Body of pancreas (tissue), 4 donors: ENCODE measurements at regions not wholly inside any gene's neighbourhood (a gene's known extent, or its start where the extent isn't known, plus 50 kb on each side); places are given as distances from the start of the nearest gene placed in this dataset.

Experiments used
- ATAC-seq: fragments of 150-250 bp; one replicate; pipeline ENCODE4 v1.9.1; 2016
- DNase-seq, 4 donors: peaks; one replicate each; pipeline ENCODE4 v3.0.0-alpha.2; 2019
- H3K27ac ChIP-seq, 4 donors: fragments of 200-600 bp; sonication (generic); 1 replicate in 3 of 4; 2 replicates in 1 of 4; pipeline versions ENCODE4 v1.5.1 to v1.6.1; 2016 to 2019; ENCODE audit warnings: mild to moderate bottlenecking in 1 of 4, mixed read lengths in 1 of 4, moderate library complexity in 1 of 4
- H3K27me3 ChIP-seq, 2 donors: fragments of 200-600 bp; sonication (generic); one replicate each; pipeline ENCODE4 v1.6.0; 2016; ENCODE audit warnings: mild to moderate bottlenecking in 1 of 2
- H3K36me3 ChIP-seq, 2 donors: fragments of 200-600 bp; sonication (generic); replicated peaks in 1 of 2; 2 replicates each; pipeline ENCODE4 v1.5.1; 2016; ENCODE audit warnings: low read depth in 2 of 2; ENCODE audit not compliant: insufficient read depth in 1 of 2
- H3K4me1 ChIP-seq: fragments of 200-600 bp; sonication (generic); one replicate; pipeline ENCODE4 v1.6.0; 2016
- H3K4me3 ChIP-seq, 2 donors: fragments of 200-600 bp; sonication (generic); 1 replicate in 1 of 2; 2 replicates in 1 of 2; pipeline ENCODE4 v1.5.1; 2016 to 2019
- H3K9me3 ChIP-seq, 3 donors: fragments of 200-600 bp; sonication (generic); 1 replicate in 2 of 3; 2 replicates in 1 of 3; pipeline ENCODE4 v1.5.1; 2016
- POLR2A ChIP-seq, 3 donors: fragments of 450-650 bp; IDR thresholded peaks; one replicate each; pipeline ENCODE4 v1.6.1; 2016; ENCODE audit warnings: antibody characterized with exemption in 3 of 3, mild to moderate bottlenecking in 2 of 3
- WGBS, 2 donors: methylation state at CpG; one replicate each; pipeline ENCODE4 v1.1.5; 2017; 5-methylcytosine and 5-hydroxymethylcytosine counted together
- intact Hi-C: fragments of 100-400 bp; cut with DNase I; formaldehyde crosslinking; loops from one replicate; pipeline ENCODE4 v1.15.1; 2023
- TF ChIP-seq, protein P1 (sequence below), 7 experiments: fragments of 450-650 bp in 4 of 7; fragments of 200-600 bp in 3 of 7; sonication (generic) in 3 of 7; IDR thresholded peaks; one replicate each; pipeline ENCODE4 v1.5.1; 2016 to 2019; ENCODE audit warnings: antibody characterized with exemption in 7 of 7

DNA sequence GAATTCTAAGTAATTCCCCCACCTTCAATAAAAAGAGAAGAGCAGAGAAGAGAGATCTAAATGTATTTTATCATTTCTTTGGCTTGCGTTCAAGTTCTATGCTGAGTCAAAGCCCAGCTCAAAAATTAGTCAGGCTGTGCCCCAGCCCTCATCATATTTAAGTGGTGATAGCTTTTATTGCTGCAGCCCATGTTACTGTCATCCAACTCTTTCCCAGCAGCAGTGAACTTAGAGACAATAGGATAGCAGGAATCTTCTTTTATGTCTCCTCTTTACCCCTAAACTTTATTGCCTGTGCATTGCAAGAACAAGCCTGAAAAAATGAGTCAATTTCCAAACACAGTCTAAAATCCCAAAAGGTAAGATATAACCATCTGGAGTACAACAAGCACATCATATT lies 1599.3 kb upstream of the PIK3C3 start:
- Histone ChIP-seq H3K4me3 (no peak overlapping the region), H3K36me3 (no peaks in the 10 kb centered on the region), H3K27ac (no peak overlapping the region), H3K4me1 (no peaks in the 10 kb centered on the region), H3K27me3 (no peaks in the 10 kb centered on the region), H3K9me3 (no peaks in the 10 kb centered on the region)
- DNase-seq: no peak
- no peak for ATAC-seq
- 71 to 79% methylated on average over 1 of the region's 1 CpG for WGBS, 2 donors
- TF ChIP-seq, protein P1, sequence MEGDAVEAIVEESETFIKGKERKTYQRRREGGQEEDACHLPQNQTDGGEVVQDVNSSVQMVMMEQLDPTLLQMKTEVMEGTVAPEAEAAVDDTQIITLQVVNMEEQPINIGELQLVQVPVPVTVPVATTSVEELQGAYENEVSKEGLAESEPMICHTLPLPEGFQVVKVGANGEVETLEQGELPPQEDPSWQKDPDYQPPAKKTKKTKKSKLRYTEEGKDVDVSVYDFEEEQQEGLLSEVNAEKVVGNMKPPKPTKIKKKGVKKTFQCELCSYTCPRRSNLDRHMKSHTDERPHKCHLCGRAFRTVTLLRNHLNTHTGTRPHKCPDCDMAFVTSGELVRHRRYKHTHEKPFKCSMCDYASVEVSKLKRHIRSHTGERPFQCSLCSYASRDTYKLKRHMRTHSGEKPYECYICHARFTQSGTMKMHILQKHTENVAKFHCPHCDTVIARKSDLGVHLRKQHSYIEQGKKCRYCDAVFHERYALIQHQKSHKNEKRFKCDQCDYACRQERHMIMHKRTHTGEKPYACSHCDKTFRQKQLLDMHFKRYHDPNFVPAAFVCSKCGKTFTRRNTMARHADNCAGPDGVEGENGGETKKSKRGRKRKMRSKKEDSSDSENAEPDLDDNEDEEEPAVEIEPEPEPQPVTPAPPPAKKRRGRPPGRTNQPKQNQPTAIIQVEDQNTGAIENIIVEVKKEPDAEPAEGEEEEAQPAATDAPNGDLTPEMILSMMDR (IDR thresholded peaks at IDR 0.05): no peak
- TF ChIP-seq POLR2A (IDR thresholded peaks at IDR 0.05): no peak
- intact Hi-C loops: no loop called here

DNA sequence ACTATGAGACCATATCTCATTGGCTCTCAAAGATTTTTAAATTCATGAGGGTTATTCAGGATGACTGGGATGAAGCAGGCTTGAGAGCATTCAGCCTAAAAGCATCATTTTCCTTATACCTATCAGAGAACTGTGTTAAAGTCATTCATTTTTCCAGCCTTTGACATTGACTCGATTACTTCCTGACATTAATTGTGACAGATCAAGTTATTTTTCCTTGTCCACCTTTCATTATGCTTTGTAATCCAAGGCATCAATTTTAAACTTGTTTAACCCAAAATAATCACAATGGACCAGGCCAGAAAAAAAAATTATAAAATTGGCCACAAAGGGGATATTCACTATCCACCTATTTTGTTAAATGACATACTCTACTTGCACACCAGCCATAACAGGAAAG lies 1606.8 kb upstream of the PIK3C3 start:
- Histone ChIP-seq H3K27ac (no peak overlapping the region), H3K27me3 (no peaks in the 10 kb centered on the region), H3K4me3 (no peak overlapping the region), H3K9me3 (no peaks in the 10 kb centered on the region), H3K36me3 (no peaks in the 10 kb centered on the region), H3K4me1 (no peaks in the 10 kb centered on the region)
- ATAC-seq: no peak
- 33 to 41% methylated on average over 1 of the region's 1 CpG for WGBS, 2 donors
- no peak for DNase-seq
- TF ChIP-seq POLR2A (IDR thresholded peaks at IDR 0.05): no peak
- TF ChIP-seq, protein P1 (IDR thresholded peaks at IDR 0.05): no peak
- intact Hi-C loops: no loop called here

DNA sequence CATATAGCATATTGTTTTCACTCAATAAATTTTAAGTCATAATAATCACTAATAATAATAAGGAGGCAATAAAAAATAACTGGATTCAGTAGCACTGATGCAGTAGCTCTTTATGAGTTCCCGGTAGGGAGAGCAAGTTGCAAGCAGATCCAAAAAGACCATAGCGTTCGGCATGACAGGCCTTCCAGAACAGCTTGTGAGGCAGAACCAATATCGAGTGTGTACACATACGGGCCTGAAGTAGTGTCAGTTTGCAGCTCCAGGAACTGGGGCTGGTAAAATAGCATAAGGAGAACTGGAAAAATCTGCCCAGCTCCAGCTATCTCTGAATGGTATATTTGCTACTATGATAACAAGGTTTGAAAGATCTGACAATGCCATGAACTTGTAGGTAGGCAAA lies 1607.8 kb upstream of the PIK3C3 start:
- intact Hi-C loops: no loop called here
- Histone ChIP-seq H3K4me1 (no peaks in the 10 kb centered on the region), H3K36me3 (no peaks in the 10 kb centered on the region), H3K27ac (no peak overlapping the region), H3K9me3 (no peaks in the 10 kb centered on the region), H3K4me3 (no peak overlapping the region), H3K27me3 (no peaks in the 10 kb centered on the region)
- DNase-seq (no peak), ATAC-seq (no peak)
- TF ChIP-seq, protein P1 (IDR thresholded peaks at IDR 0.05): no peak
- no peak for TF ChIP-seq POLR2A (IDR thresholded peaks at IDR 0.05)
- WGBS, 2 donors: 80 to 85% methylated on average over 5 of the region's 5 CpGs

DNA sequence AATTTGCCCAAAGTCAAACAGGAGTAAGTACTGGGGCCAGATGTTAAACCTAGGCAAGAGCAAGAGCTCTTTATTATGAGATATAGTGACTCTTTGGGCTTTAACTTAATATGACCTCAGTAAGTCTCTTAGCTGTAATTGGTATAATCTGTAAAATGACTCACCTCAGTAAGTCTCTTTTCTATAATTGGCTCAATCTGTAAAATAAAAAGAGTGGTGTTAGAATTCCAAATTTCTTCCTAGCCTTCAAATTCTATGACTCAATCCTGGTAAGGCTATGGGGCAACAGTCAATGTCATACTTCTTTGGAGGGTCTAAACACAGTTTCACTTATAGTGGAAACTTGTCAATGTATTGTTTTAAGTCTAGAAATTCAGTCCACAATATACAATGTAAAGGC lies 1608.9 kb upstream of the PIK3C3 start:
- no peak for ATAC-seq
- no peak for DNase-seq
- TF ChIP-seq, protein P1 (IDR thresholded peaks at IDR 0.05): no peak
- no peak for TF ChIP-seq POLR2A (IDR thresholded peaks at IDR 0.05)
- H3K9me3 ChIP-seq: no peaks in the 10 kb centered on the region
- H3K4me3 ChIP-seq: no peak overlapping the region
- H3K27ac ChIP-seq: no peak overlapping the region
- no peaks in the 10 kb centered on the region for H3K4me1 ChIP-seq
- intact Hi-C loops: no loop called here
- H3K27me3 ChIP-seq: no peaks in the 10 kb centered on the region
- no peaks in the 10 kb centered on the region for H3K36me3 ChIP-seq

DNA sequence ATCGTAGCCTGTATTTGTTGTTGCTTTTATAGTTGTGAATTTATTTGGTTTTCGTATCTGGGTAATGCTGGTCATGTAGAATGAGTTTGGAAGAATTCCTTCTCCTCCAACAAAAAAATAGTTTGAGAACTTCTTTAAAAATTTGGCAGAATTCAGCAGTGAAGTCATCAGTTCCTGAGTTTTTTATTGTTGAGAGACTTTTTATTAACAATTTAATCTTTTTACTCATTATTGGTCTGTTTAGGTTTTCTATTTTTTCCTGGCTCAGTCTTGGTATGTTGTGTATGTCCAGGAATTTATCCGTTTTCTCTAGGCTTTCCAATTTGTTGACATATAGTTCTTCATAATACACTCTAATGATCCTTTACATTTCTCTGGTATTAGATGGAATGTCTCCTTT lies 1613.3 kb upstream of the PIK3C3 start:
- TF ChIP-seq POLR2A (IDR thresholded peaks at IDR 0.05): no peak
- TF ChIP-seq, protein P1 (IDR thresholded peaks at IDR 0.05): no peak

More for the DNA sequence above, 1613.3 kb upstream of the PIK3C3 start:
- Histone ChIP-seq H3K27ac (no peak overlapping the region), H3K4me3 (no peak overlapping the region), H3K9me3 (no peaks in the 10 kb centered on the region), H3K4me1 (no peaks in the 10 kb centered on the region), H3K36me3 (no peaks in the 10 kb centered on the region), H3K27me3 (no peaks in the 10 kb centered on the region)
- DNase-seq (no peak), ATAC-seq (no peak)
- intact Hi-C loops: no loop called here
- 55 to 65% methylated on average over 3 of the region's 3 CpGs for WGBS, 2 donors
